Keratinocyte (primary cell): ENCODE measurements at regions not wholly inside any gene's neighbourhood (a gene's known extent, or its start where the extent isn't known, plus 50 kb on each side); places are given as distances from the start of the nearest gene placed in this dataset.

ENCODE experiments used
- DNase-seq: peaks from one replicate; pipeline ENCODE4 v3.0.0-alpha.2; 2011; ENCODE audit warnings: low read depth, missing footprints, low spot score
- FAIRE-seq: peaks from 2 replicates; lab custom pipeline; 2011; peaks lifted over from hg19 to GRCh38; lab: Jason Lieb, UNC
- H2AFZ ChIP-seq: 2 replicates; pipeline ENCODE4 v1.6.0; 2012; ENCODE audit warnings: low read length, control low read depth, inconsistent platforms; ENCODE audit not compliant: control insufficient read depth
- H3K27ac ChIP-seq: 2 replicates; pipeline ENCODE4 v1.5.1; 2011; ENCODE audit warnings: low read length; ENCODE audit not compliant: control insufficient read depth, insufficient read depth
- H3K27me3 ChIP-seq: 3 replicates; pipeline ENCODE4 v1.6.0; 2011; ENCODE audit warnings: low read length; ENCODE audit not compliant: control insufficient read depth, insufficient read depth; ENCODE audit errors: extremely low read depth
- H3K36me3 ChIP-seq, 2 experiments: 2 replicates in 1 of 2; 3 replicates in 1 of 2; pipeline ENCODE4 v1.5.1; 2011; ENCODE audit warnings: low read length in 2 of 2, mild to moderate bottlenecking in 1 of 2; ENCODE audit not compliant: control insufficient read depth in 2 of 2, insufficient read depth in 2 of 2; ENCODE audit errors: extremely low read depth in 1 of 2
- H3K4me1 ChIP-seq: 3 replicates; pipeline ENCODE4 v1.5.1; 2011; ENCODE audit warnings: low read length; ENCODE audit not compliant: control insufficient read depth, insufficient read depth; ENCODE audit errors: extremely low read depth
- H3K4me2 ChIP-seq: 3 replicates; pipeline ENCODE4 v1.6.0; 2011; ENCODE audit warnings: low read depth, low read length; ENCODE audit not compliant: control insufficient read depth, insufficient read depth; ENCODE audit errors: extremely low read depth
- H3K4me3 ChIP-seq, 3 experiments: fragments of 200-600 bp in 1 of 3; sonication (generic) in 1 of 3; 2 replicates in 2 of 3; 3 replicates in 1 of 3; pipeline ENCODE4 v1.5.1; 2011 to 2016; ENCODE audit warnings: low read length in 3 of 3, mild to moderate bottlenecking in 3 of 3, control low read depth in 2 of 3, inconsistent platforms in 1 of 3, low read depth in 1 of 3, mixed read lengths in 1 of 3, mixed run types in 1 of 3, moderate library complexity in 1 of 3; ENCODE audit not compliant: control insufficient read depth in 2 of 3, insufficient read depth in 2 of 3; ENCODE audit errors: extremely low read depth in 1 of 3
- H3K79me2 ChIP-seq: 2 replicates; pipeline ENCODE4 v1.6.0; 2012; ENCODE audit warnings: low read length; ENCODE audit not compliant: control insufficient read depth, insufficient read depth
- H3K9ac ChIP-seq: 3 replicates; pipeline ENCODE4 v1.6.0; 2011; ENCODE audit warnings: low read length; ENCODE audit not compliant: control insufficient read depth, insufficient read depth; ENCODE audit errors: extremely low read depth
- H3K9me1 ChIP-seq: 3 replicates; pipeline ENCODE4 v1.6.0; 2011; ENCODE audit warnings: low read length; ENCODE audit not compliant: control insufficient read depth, insufficient read depth; ENCODE audit errors: extremely low read depth
- H3K9me3 ChIP-seq: 2 replicates; pipeline ENCODE4 v1.5.1; 2012; ENCODE audit warnings: low read depth, low read length; ENCODE audit not compliant: control insufficient read depth
- H4K20me1 ChIP-seq: 3 replicates; pipeline ENCODE4 v1.6.0; 2011; ENCODE audit warnings: low read length; ENCODE audit not compliant: control insufficient read depth, insufficient read depth; ENCODE audit errors: extremely low read depth
- CTCF ChIP-seq, 3 experiments: IDR thresholded peaks in 1 of 3; conservative IDR thresholded peaks in 1 of 3; optimal IDR thresholded peaks in 1 of 3; 2 replicates in 2 of 3; 3 replicates in 1 of 3; pipeline versions ENCODE3 to v1.5.1; 2011; ENCODE audit warnings: low read length in 3 of 3, mild to moderate bottlenecking in 3 of 3, moderate library complexity in 2 of 3, control low read depth in 1 of 3, inconsistent platforms in 1 of 3; ENCODE audit not compliant: insufficient read depth in 2 of 3; ENCODE audit errors: extremely low read depth in 1 of 3
- EZH2 ChIP-seq: IDR thresholded peaks from one replicate; pipeline ENCODE4 v1.6.1; 2012; ENCODE audit warnings: inconsistent platforms, mild to moderate bottlenecking, low read length, moderate library complexity
- dilution Hi-C: fragments of 300-500 bp; cut with MboI; formaldehyde crosslinking; loops from one replicate; pipeline ENCODE4 v1.7.0; 2020; ENCODE audit warnings: low sequenced_read_pairs; ENCODE audit not compliant: extremely low pct_ligation_motif_present

GRCh38 chr14:61125041-61125866 is 144.2 kb downstream of the SLC38A6 start:
- FAIRE-seq: no peak
- Histone ChIP-seq H3K79me2 (no peaks in the 10 kb centered on the region), H3K27ac (no peak overlapping the region), H4K20me1 (no peaks in the 10 kb centered on the region), H3K9me3 (no peaks in the 10 kb centered on the region), H3K27me3 (no peaks in the 10 kb centered on the region), H3K9me1 (no peaks in the 10 kb centered on the region), H3K4me2 (peak overlapping the region; percentile 17), H3K4me1 (peaks cover 10% of the 10 kb centered on the region), H3K36me3 (no peaks in the 10 kb centered on the region), H3K4me3 (no peak overlapping the region), H3K9ac (no peak overlapping the region), H2AFZ (peak overlapping the region; percentile 27)
- TF ChIP-seq CTCF (optimal IDR thresholded peaks at IDR 0.05 in 1 of 3, IDR thresholded peaks at IDR 0.05 in 1 of 3, conservative IDR thresholded peaks at IDR 0.05 in 1 of 3; ENCODE audit: extremely low read depth in 1 of 3, insufficient read depth in 2 of 3, low read length in 3 of 3) (no peak), EZH2 (no peak)
- DNase-seq: no peak
- dilution Hi-C loops: no loop called here

- FAIRE-seq (no peak), DNase-seq (no peak)
- H3K4me1 ChIP-seq: peaks cover 10% of the 10 kb centered on the region
- no peak overlapping the region for H2AFZ ChIP-seq
- H4K20me1 ChIP-seq: no peaks in the 10 kb centered on the region
- H3K79me2 ChIP-seq: no peaks in the 10 kb centered on the region
- H3K9ac ChIP-seq: no peak overlapping the region
- no peak overlapping the region for H3K4me3 ChIP-seq
- H3K9me1 ChIP-seq: no peaks in the 10 kb centered on the region
- H3K27ac ChIP-seq: no peak overlapping the region
- dilution Hi-C loops: no loop called here
- H3K27me3 ChIP-seq: no peaks in the 10 kb centered on the region
- TF ChIP-seq EZH2: no peak
- TF ChIP-seq CTCF (optimal IDR thresholded peaks at IDR 0.05 in 1 of 3, IDR thresholded peaks at IDR 0.05 in 1 of 3, conservative IDR thresholded peaks at IDR 0.05 in 1 of 3; ENCODE audit: extremely low read depth in 1 of 3, insufficient read depth in 2 of 3, low read length in 3 of 3): no peak
- no peaks in the 10 kb centered on the region for H3K36me3 ChIP-seq
- H3K4me2 ChIP-seq: no peak overlapping the region
- H3K9me3 ChIP-seq: no peaks in the 10 kb centered on the region
Measured at GRCh38 chr14:61122862-61123261, 141.8 kb downstream of the SLC38A6 start.
